ENCODE measurements at regions not wholly inside any gene's neighbourhood (a gene's known extent, or its start where the extent isn't known, plus 50 kb on each side); places are given as distances from the start of the nearest gene placed in this dataset.

- peak overlapping the region in 1 of 2 experiments; percentile 27; a peak in 1 of 4 replicates for H3K9ac ChIP-seq (ENCODE audit: insufficient read depth in 1 of 2, low read depth in 2 of 2, low read length in 2 of 2)
- no peaks in the 10 kb centered on the region for H3K9me1 ChIP-seq (ENCODE audit: control insufficient read depth, insufficient read depth, low read length)
- WGBS (ENCODE audit: insufficient coverage, low coverage, missing lambda C conversion rate): under 1% methylated on average over 8 of the region's 8 CpGs
- in situ Hi-C loops (cut with MboI) (no loop called here), intact Hi-C loops (cut with micrococcal nuclease) (no loop called here)
- ChIA-PET CTCF (ENCODE audit: low intra/inter-chr PET ratio) (interaction anchor here (0.6 kb wide), 1 partner anchor 148 kb away, joined by 5 read pairs; no protein-coding TSS in a partner anchor), POLR2A (interaction anchor here (0.6 to 1.6 kb wide), 14 partner anchors 9 to 717 kb away, joined by 3 to 7 read pairs (median 3); no protein-coding TSS in a partner anchor)
- H3K4me2 ChIP-seq (ENCODE audit: insufficient read depth, low read length): no peak overlapping the region
- H3K9me3 ChIP-seq (replicated peaks; ENCODE audit: control insufficient read depth, insufficient read depth, low read depth, low read length): no peaks in the 10 kb centered on the region
- no peaks in the 10 kb centered on the region for H3K4me1 ChIP-seq (replicated peaks in 1 of 2; ENCODE audit: control insufficient read depth in 2 of 2, insufficient read depth in 2 of 2, low read length in 2 of 2)
- no peaks in the 10 kb centered on the region for H3K79me2 ChIP-seq (ENCODE audit: control insufficient read depth, insufficient read depth, low read length)
- peaks cover 6% of the 10 kb centered on the region; the same call in 1 of the 2 replicates for H4K20me1 ChIP-seq (replicated peaks; ENCODE audit: control insufficient read depth, insufficient read depth, low read length)
- peak in 3 of 4 experiments; percentile 22 to 47 (median 45) for DNase-seq (ENCODE audit: extremely low read depth in 1 of 4, low spot score in 3 of 4)
- peaks cover 7 to 30% of the 10 kb centered on the region in 2 experiments; a peak in 4 of 5 replicates for H3K27me3 ChIP-seq (ENCODE audit: control insufficient read depth in 2 of 2, insufficient read depth in 2 of 2, low read length in 2 of 2)
- ATAC-seq: peak; percentile 6; the same call in 1 of the 3 replicates
- no peak overlapping the region for H3K27ac ChIP-seq (ENCODE audit: extremely low read depth, low read depth, low read length)
- no peak overlapping the region for H2AFZ ChIP-seq (ENCODE audit: low read depth, low read length)
- H3K4me3 ChIP-seq: no peak overlapping the region
- H3K36me3 ChIP-seq (ENCODE audit: control insufficient read depth, insufficient read depth, low read length): no peaks in the 10 kb centered on the region
- BruUV-seq (replicated peaks): no TSS peak
- FAIRE-seq: no peak
- TF ChIP-seq SIX5 (IDR thresholded peaks at IDR 0.05; ENCODE audit: borderline replicate concordance in 1 of 2, insufficient read depth in 1 of 2, low read depth in 1 of 2, low read length in 2 of 2) (0 out of 4 replicates have a peak, but pooled peaks of 1 of the 2 experiments have one; percentile 6), CBX2 (IDR thresholded peaks at IDR 0.05; ENCODE audit: insufficient read depth, low read length, poor library complexity, severe bottlenecking) (no peak), CC2D1A (IDR thresholded peaks at IDR 0.05) (no peak), CBFA2T2 (conservative IDR thresholded peaks at IDR 0.05) (0 out of 2 replicates have a peak, but pooled peaks have one; percentile 4), MCM7 (IDR thresholded peaks at IDR 0.05) (0 out of 4 replicates have a peak, but pooled peaks of 1 of the 2 experiments have one; percentile 34), ZBTB9 (CRISPR knock-in tag; IDR thresholded peaks at IDR 0.05) (0 out of 2 replicates have a peak, but pooled peaks have one; percentile 15), MYBL2 (IDR thresholded peaks at IDR 0.05; ENCODE audit: low read depth) (no peak), MYBL2 (CRISPR knock-in tag; IDR thresholded peaks at IDR 0.05; ENCODE audit: borderline replicate concordance) (no peak), TEAD1 (CRISPR knock-in tag; IDR thresholded peaks at IDR 0.05) (no peak), TFAP4 (CRISPR knock-in tag; IDR thresholded peaks at IDR 0.05; ENCODE audit: borderline replicate concordance) (peak; percentile 5; the same call in 1 of the 2 replicates), RREB1 (CRISPR knock-in tag; IDR thresholded peaks at IDR 0.05) (peak; percentile 17; the same call in 1 of the 2 replicates), NCOA6 (IDR thresholded peaks at IDR 0.05) (no peak)
These were observed 129.8 kb downstream of the ZNF280B start for GRCh38 chr22:22378446-22379415.
